ENCODE measurements at regions not wholly inside any gene's neighbourhood (a gene's known extent, or its start where the extent isn't known, plus 50 kb on each side); places are given as distances from the start of the nearest gene placed in this dataset.
"Not testable (repeated sequence)": the region's sequence is repeated elsewhere in the genome, so short reads cannot be mapped to it uniquely, and the experiment has no call there.

- H3K4me3 ChIP-seq (ENCODE audit: control insufficient read depth, low read depth, low read length): no peak overlapping the region
- no peak for DNase-seq (ENCODE audit: low read depth)
- no peak for TF ChIP-seq CTCF (IDR thresholded peaks at IDR 0.05; ENCODE audit: control insufficient read depth, insufficient read depth, low read depth, low read length, missing control alignments)
These were observed 542.3 kb upstream of the NRP1 start for GRCh38 chr10:33876584-33877400.

GRCh38 chr10:33875924-33876583 lies 541.6 kb upstream of the NRP1 start:
- no peak for TF ChIP-seq CTCF (IDR thresholded peaks at IDR 0.05; ENCODE audit: control insufficient read depth, insufficient read depth, low read depth, low read length, missing control alignments)
- no peak overlapping the region for H3K4me3 ChIP-seq (ENCODE audit: control insufficient read depth, low read depth, low read length)
- DNase-seq (ENCODE audit: low read depth): no peak

DNA sequence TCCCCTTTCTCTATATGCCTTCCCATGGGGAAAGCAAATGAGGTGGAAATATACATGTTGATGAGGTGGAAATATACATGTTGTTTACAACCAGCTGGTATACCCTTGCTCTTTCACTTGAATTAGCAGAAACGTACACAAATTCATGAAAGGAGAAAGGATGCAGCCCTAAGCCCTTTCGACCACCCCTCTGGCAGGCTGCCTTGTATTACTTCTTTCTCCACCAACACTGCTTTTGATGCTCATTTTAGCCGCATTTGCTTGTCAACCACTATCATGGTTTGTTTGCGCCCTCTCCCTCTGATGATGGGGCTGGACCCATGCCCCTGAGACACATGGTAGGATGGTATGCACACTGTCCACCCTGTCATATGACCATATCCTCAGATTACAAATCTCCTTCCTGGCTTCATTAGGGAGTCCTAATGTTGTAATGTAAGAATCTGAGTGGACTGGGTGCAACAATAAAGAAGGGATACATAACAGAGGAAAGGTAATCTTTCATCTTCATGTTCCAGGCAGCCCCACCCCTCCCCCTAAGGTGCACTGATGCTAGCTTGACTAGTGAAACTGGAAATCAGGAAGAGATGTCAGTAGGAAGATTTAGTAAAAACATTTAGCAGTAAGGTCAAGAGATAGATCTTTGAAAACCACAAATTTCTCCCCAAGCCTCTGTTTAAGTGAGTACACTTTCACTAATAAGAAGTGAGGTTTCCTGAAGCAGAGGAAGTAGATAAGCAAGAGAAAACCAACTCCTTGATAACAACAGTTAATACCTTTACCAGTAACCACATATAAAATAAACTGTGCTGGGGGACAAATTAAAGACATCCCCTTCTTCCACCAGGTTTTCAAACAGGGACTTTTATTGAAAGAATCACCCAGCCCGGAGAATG lies 536.8 kb upstream of the NRP1 start:
- DNase-seq (ENCODE audit: low read depth): no peak
- no peak for TF ChIP-seq CTCF (IDR thresholded peaks at IDR 0.05; ENCODE audit: control insufficient read depth, insufficient read depth, low read depth, low read length, missing control alignments)
- no peak overlapping the region for H3K4me3 ChIP-seq (ENCODE audit: control insufficient read depth, low read depth, low read length)

DNA sequence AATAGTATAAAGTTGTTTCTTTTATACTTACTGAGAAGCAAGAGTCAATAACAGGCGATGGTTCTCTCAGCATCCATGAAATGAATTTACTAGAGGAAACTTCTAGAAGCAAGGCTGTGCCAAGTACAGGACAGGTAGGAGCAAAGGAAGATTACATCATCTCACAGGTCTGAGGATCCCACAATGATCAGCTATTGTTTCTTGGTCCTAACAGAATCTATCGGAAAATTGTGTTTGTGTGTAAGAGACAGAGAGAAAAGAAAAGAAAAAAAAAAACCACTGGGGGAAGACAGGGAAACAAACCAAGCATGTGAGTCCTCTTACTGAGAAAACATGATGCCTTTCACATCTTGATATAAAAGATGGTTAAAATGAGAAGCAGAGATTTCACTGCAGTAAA lies 535.0 kb upstream of the NRP1 start:
- H3K4me3 ChIP-seq (ENCODE audit: control insufficient read depth, low read depth, low read length): no peak overlapping the region
- DNase-seq (ENCODE audit: low read depth): no peak
- TF ChIP-seq CTCF (IDR thresholded peaks at IDR 0.05; ENCODE audit: control insufficient read depth, insufficient read depth, low read depth, low read length, missing control alignments): no peak

- TF ChIP-seq CTCF (IDR thresholded peaks at IDR 0.05; ENCODE audit: control insufficient read depth, insufficient read depth, low read depth, low read length, missing control alignments): no peak
- no peak overlapping the region for H3K4me3 ChIP-seq (ENCODE audit: control insufficient read depth, low read depth, low read length)
- DNase-seq (ENCODE audit: low read depth): no peak
These were observed 534.6 kb upstream of the NRP1 start for GRCh38 chr10:33869028-33869427.

DNA sequence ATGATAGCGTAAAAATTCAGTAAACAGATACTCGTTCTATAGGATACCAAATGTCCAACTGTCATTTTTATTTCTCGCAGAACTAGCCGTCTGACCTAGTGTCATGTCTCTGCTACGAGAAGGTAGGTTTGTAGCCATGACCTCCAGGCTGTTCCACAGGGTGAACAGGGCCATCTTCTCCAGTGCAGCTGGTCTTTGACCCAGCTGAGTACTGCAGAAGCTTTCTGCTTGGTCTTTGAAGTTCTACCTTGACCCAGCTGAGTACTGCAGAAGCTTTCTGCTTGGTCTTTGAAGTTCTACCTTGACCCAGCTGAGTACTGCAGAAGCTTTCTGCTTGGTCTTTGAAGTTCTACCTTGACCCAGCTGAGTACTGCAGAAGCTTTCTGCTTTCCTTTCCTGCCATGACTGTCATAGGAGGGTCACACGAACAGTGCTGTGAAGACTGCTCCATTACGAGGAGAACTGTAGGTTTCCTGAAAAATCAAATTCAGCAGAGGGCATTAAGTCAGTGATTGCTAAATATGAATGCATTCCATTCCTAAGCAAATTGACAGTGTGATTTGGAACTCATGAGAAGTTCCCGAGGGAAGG lies 532.8 kb upstream of the NRP1 start:
- DNase-seq (ENCODE audit: low read depth); H3K4me3 ChIP-seq (ENCODE audit: control insufficient read depth, low read depth, low read length): not testable (repeated sequence)

Measured in AG09309 (cell line).